B cell (primary cell): ENCODE measurements at regions not wholly inside any gene's neighbourhood (a gene's known extent, or its start where the extent isn't known, plus 50 kb on each side); places are given as distances from the start of the nearest gene placed in this dataset.
"Not testable (repeated sequence)": the region's sequence is repeated elsewhere in the genome, so short reads cannot be mapped to it uniquely, and the experiment has no call there.

Source experiments
- ATAC-seq: fragments of 200-7000 bp; cut with Tn5 transposase; one replicate; pipeline ENCODE4 v1.10.0; 2021; ENCODE audit warnings: low read depth, mild to moderate bottlenecking, moderate number of reproducible peaks, moderate library complexity
- CTCF ChIA-PET: fragments of 350-600 bp; sonication (Branson Sonifier 250); formaldehyde crosslinking; loops from one replicate; lab custom pipeline; 2021; ENCODE audit warnings: antibody characterized with exemption, inconsistent platforms; lab: Charles Lee
- POLR2A ChIA-PET: fragments of 350-600 bp; sonication (Branson Sonifier 250); formaldehyde crosslinking; loops from one replicate; lab custom pipeline; 2021; ENCODE audit warnings: antibody characterized with exemption; lab: Charles Lee
- DNase-seq: peaks from one replicate; pipeline ENCODE4 v3.0.0; 2013
- H2AFZ ChIP-seq: 2 replicates; pipeline ENCODE4 v1.6.1; 2012; ENCODE audit warnings: mild to moderate bottlenecking, low read depth, low read length; ENCODE audit not compliant: insufficient read depth, poor library complexity, severe bottlenecking
- H3K27ac ChIP-seq, 2 donors: 1 replicate in 1 of 2; 2 replicates in 1 of 2; pipeline ENCODE4 v1.5.1; 2012 to 2013; ENCODE audit warnings: low read length in 2 of 2, mild to moderate bottlenecking in 2 of 2, moderate library complexity in 1 of 2
- H3K27me3 ChIP-seq, 4 experiments: fragments of 200-600 bp in 1 of 4; sonication (generic) in 1 of 4; replicated peaks in 1 of 4; 1 replicate in 2 of 4; 2 replicates in 2 of 4; pipeline versions ENCODE4 v1.6.1 to v1.7.0; 2013 to 2016; ENCODE audit warnings: low read length in 3 of 4, mild to moderate bottlenecking in 2 of 4, mixed read lengths in 1 of 4, moderate library complexity in 1 of 4; ENCODE audit not compliant: insufficient read depth in 4 of 4, control insufficient read depth in 3 of 4; ENCODE audit errors: control extremely low read depth in 1 of 4
- H3K36me3 ChIP-seq, 2 experiments: replicated peaks in 1 of 2; 1 replicate in 1 of 2; 2 replicates in 1 of 2; pipeline versions ENCODE4 v1.6.1 to v1.7.1; 2013; ENCODE audit warnings: low read length in 1 of 2; ENCODE audit not compliant: insufficient read depth in 2 of 2, control insufficient read depth in 1 of 2; ENCODE audit errors: control extremely low read depth in 1 of 2, extremely low read depth in 1 of 2
- H3K4me1 ChIP-seq, 2 donors: fragments of 200-600 bp in 1 of 2; sonication (generic) in 1 of 2; 1 replicate in 1 of 2; 2 replicates in 1 of 2; pipeline versions ENCODE4 v1.5.1 to v1.6.1; 2013 to 2017; ENCODE audit warnings: low read length in 2 of 2; ENCODE audit not compliant: control insufficient read depth in 2 of 2, insufficient read depth in 2 of 2
- H3K4me2 ChIP-seq: replicated peaks from 2 replicates; pipeline ENCODE3; 2012; ENCODE audit warnings: mild to moderate bottlenecking, low read depth, low read length; ENCODE audit not compliant: poor library complexity, severe bottlenecking
- H3K4me3 ChIP-seq, 5 experiments: fragments of 200-600 bp in 1 of 5; sonication (generic) in 1 of 5; 1 replicate in 3 of 5; 2 replicates in 2 of 5; pipeline versions ENCODE4 v1.5.1 to v1.7.0; 2011 to 2016; ENCODE audit warnings: low read length in 4 of 5, mild to moderate bottlenecking in 4 of 5, low read depth in 2 of 5, control low read depth in 1 of 5, moderate library complexity in 1 of 5; ENCODE audit not compliant: insufficient read depth in 1 of 5; ENCODE audit errors: control extremely low read depth in 1 of 5, extremely low read depth in 1 of 5
- H3K79me2 ChIP-seq: fragments of 200-600 bp; sonication (generic); one replicate; pipeline ENCODE4 v1.6.0; 2016; ENCODE audit warnings: low read length; ENCODE audit not compliant: control insufficient read depth, insufficient read depth
- H3K9ac ChIP-seq: fragments of 200-600 bp; sonication (generic); 2 replicates; pipeline ENCODE4 v1.6.1; 2017; ENCODE audit warnings: mild to moderate bottlenecking, low read length, moderate library complexity
- H3K9me3 ChIP-seq, 3 donors: one replicate each; pipeline versions ENCODE4 v1.6.1 to v1.7.1; 2013; ENCODE audit warnings: low read length in 2 of 3; ENCODE audit not compliant: control insufficient read depth in 2 of 3, insufficient read depth in 1 of 3; ENCODE audit errors: control extremely low read depth in 1 of 3
- H4K20me1 ChIP-seq: 2 replicates; pipeline ENCODE4 v1.6.0; 2012; ENCODE audit warnings: mild to moderate bottlenecking, low read length; ENCODE audit not compliant: insufficient read depth, control insufficient read depth, poor library complexity, severe bottlenecking
- H3K27ac Mint-ChIP-seq: one replicate; pipeline ENCODE4 v1.8.0; 2021; ENCODE audit warnings: mixed read lengths
- H3K27me3 Mint-ChIP-seq: one replicate; pipeline ENCODE4 v1.8.0; 2021; ENCODE audit warnings: mixed read lengths
- H3K4me1 Mint-ChIP-seq: one replicate; pipeline ENCODE4 v1.8.0; 2021; ENCODE audit warnings: mixed read lengths
- H3K4me3 Mint-ChIP-seq: one replicate; pipeline ENCODE4 v1.8.0; 2021; ENCODE audit warnings: mixed read lengths
- H3K9me3 Mint-ChIP-seq: one replicate; pipeline ENCODE4 v1.8.0; 2022; ENCODE audit warnings: mixed read lengths; ENCODE audit not compliant: insufficient read depth
- EZH2 ChIP-seq: IDR thresholded peaks from 2 replicates; pipeline ENCODE4 v1.6.1; 2012; ENCODE audit warnings: borderline replicate concordance, low read depth, mild to moderate bottlenecking, moderate library complexity, low read length; ENCODE audit not compliant: insufficient read depth, poor library complexity, severe bottlenecking
- WGBS: methylation state at CpG from one replicate; pipeline ENCODE4 v1.1.5; 2013; ENCODE audit warnings: missing lambda C conversion rate; ENCODE audit not compliant: insufficient coverage; 5-methylcytosine and 5-hydroxymethylcytosine counted together
- intact Hi-C: fragments of 100-400 bp; cut with micrococcal nuclease; formaldehyde crosslinking; loops from one replicate; pipeline ENCODE4 v1.10.0; 2022
- TF ChIP-seq, protein P1 (sequence below): fragments of 200-600 bp; IDR thresholded peaks from one replicate; pipeline ENCODE4 v1.8.0; 2022; ENCODE audit warnings: antibody characterized with exemption, mild to moderate bottlenecking

DNA sequence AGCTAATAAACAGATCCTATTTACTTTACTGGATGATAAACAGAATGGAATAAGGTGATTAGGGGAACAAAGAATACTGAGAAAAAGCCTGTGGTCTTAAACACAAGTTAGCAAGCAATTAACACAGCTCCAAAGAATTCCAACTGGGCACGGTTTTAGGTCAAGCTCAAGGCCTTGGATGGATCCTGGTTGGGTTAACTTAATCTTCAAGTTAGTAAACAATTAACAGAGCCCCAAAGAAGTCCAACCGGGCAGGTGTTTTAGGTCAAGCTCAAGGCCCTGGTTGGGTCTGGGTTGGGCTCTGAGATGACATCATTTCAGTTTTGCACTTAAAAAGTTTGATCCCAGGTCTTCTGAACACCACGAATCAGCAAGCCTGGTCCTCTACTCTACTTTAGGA lies 1086.3 kb upstream of the TMPRSS15 start:
- ChIA-PET POLR2A (no interaction called here), CTCF (no interaction called here)
- intact Hi-C loops = no loop called here
- Mint-ChIP-seq H3K4me1 (peaks cover 2% of the 10 kb centered on the region), H3K4me3 (no peak overlapping the region), H3K27me3 (no peaks in the 10 kb centered on the region), H3K9me3 (peaks cover 4% of the 10 kb centered on the region), H3K27ac (no peak overlapping the region)
- no peak for DNase-seq
- H3K4me1 ChIP-seq = no peaks in the 10 kb centered on the region
- no peaks in the 10 kb centered on the region for H4K20me1 ChIP-seq
- H3K27ac ChIP-seq = no peak overlapping the region
- no peak overlapping the region for H2AFZ ChIP-seq
- no peak overlapping the region for H3K4me3 ChIP-seq
- no peaks in the 10 kb centered on the region for H3K79me2 ChIP-seq
- H3K9me3 ChIP-seq = peaks cover 0 to 9% (median 0%) of the 10 kb centered on the region in 3 donors
- ATAC-seq = no peak
- TF ChIP-seq EZH2 = no peak
- TF ChIP-seq, protein P1, sequence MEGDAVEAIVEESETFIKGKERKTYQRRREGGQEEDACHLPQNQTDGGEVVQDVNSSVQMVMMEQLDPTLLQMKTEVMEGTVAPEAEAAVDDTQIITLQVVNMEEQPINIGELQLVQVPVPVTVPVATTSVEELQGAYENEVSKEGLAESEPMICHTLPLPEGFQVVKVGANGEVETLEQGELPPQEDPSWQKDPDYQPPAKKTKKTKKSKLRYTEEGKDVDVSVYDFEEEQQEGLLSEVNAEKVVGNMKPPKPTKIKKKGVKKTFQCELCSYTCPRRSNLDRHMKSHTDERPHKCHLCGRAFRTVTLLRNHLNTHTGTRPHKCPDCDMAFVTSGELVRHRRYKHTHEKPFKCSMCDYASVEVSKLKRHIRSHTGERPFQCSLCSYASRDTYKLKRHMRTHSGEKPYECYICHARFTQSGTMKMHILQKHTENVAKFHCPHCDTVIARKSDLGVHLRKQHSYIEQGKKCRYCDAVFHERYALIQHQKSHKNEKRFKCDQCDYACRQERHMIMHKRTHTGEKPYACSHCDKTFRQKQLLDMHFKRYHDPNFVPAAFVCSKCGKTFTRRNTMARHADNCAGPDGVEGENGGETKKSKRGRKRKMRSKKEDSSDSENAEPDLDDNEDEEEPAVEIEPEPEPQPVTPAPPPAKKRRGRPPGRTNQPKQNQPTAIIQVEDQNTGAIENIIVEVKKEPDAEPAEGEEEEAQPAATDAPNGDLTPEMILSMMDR = no peak
- H3K27me3 ChIP-seq = no peaks in the 10 kb centered on the region
- WGBS = 90% methylated on average over 2 of the region's 3 CpGs
- H3K4me2 ChIP-seq = no peak overlapping the region
- H3K9ac ChIP-seq = no peak overlapping the region
- H3K36me3 ChIP-seq = no peaks in the 10 kb centered on the region

DNA sequence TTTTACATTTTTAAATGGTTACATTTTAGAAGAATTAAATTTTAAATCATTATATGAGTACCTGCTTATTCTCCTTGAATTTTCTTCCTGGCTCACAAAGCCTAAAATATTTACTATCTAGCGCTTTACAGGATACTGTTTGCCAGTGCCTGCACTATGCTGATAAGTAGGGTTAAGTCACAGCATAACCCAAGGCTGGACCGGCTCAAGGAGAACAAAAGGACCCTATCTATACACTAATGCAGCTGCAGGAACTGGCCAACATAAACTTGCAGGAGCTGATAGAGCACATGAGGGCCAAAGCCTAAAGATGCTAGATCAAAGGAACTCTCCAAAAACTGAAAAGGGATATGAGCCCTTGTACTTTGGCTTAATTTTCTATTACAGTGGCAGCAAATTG lies 1086.9 kb upstream of the TMPRSS15 start:
- H3K4me1 Mint-ChIP-seq = peaks cover 2% of the 10 kb centered on the region
- Histone ChIP-seq H3K36me3 (no peaks in the 10 kb centered on the region), H3K4me3 (no peak overlapping the region), H4K20me1 (no peaks in the 10 kb centered on the region), H2AFZ (no peak overlapping the region), H3K9ac (no peak overlapping the region), H3K27me3 (no peaks in the 10 kb centered on the region), H3K9me3 (peaks cover 0 to 9% (median 0%) of the 10 kb centered on the region in 3 donors), H3K4me1 (no peaks in the 10 kb centered on the region), H3K4me2 (no peak overlapping the region), H3K79me2 (no peaks in the 10 kb centered on the region), H3K27ac (no peak overlapping the region)
- peaks cover 4% of the 10 kb centered on the region for H3K9me3 Mint-ChIP-seq
- DNase-seq (no peak), ATAC-seq (no peak)
- intact Hi-C loops = no loop called here
- no peak for TF ChIP-seq EZH2
- TF ChIP-seq, protein P1 = no peak
- H3K4me3 Mint-ChIP-seq = no peak overlapping the region
- ChIA-PET POLR2A (no interaction called here), CTCF (no interaction called here)
- H3K27me3 Mint-ChIP-seq = no peaks in the 10 kb centered on the region
- H3K27ac Mint-ChIP-seq = no peak overlapping the region
- WGBS = no CpG with 5 or more reads among the region's 2 CpGs

DNA sequence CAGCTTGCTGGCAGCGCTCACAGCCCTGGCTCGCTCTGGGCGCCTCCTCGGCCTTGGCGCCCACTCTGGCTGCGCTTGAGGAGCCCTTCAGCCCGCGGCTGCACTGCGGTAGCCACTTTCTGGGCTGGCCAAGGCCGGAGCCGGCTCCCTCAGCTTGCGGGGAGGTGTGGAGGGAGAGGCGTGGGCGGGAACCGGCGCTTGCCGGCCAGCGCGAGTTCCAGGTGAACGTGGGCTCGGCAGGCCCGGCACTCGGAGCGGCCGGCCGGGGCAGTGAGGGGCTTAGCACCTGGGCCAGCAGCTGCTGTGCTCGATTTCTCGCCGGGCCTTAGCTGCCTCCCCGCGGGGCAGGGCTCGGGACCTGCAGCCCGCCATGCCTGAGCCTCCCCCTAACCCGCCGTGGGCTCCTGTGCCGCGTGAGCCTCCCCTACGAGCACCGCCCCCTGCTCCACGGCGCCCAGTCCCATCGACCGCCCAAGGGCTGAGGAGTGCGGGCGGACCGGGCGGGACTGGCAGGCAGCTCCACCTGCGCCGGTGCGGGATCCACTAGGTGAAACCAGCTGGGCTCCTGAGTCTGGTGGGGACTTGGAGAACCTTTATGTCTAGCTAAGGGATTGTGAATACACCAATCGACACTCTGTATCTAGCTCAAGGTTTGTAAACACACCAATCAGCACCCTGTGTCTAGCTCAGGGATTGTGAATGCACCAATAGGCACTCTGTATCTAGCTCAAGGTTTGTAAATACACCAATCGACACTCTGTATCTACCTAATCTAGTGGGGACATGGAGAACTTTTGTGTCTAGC lies 1090.1 kb upstream of the TMPRSS15 start:
- not testable (repeated sequence) for H3K4me3 ChIP-seq, H3K4me3 Mint-ChIP-seq

More for the DNA sequence above, 1090.1 kb upstream of the TMPRSS15 start:
- H3K9me3 Mint-ChIP-seq, H3K79me2 ChIP-seq, ATAC-seq, H3K27me3 Mint-ChIP-seq, H3K4me1 ChIP-seq, H3K27ac Mint-ChIP-seq, H3K4me2 ChIP-seq, H3K4me1 Mint-ChIP-seq, H3K9ac ChIP-seq, H3K9me3 ChIP-seq, H3K27ac ChIP-seq, H4K20me1 ChIP-seq, CTCF ChIA-PET, DNase-seq, intact Hi-C loops, H3K36me3 ChIP-seq, H2AFZ ChIP-seq, H3K27me3 ChIP-seq, POLR2A ChIA-PET: not testable (repeated sequence)
- WGBS = 97% methylated on average over 41 of the region's 52 CpGs
